NB4 (cell line): ENCODE measurements at regions not wholly inside any gene's neighbourhood (a gene's known extent, or its start where the extent isn't known, plus 50 kb on each side); places are given as distances from the start of the nearest gene placed in this dataset.

Source experiments
- MAX ChIP-seq: IDR thresholded peaks from 2 replicates; pipeline ENCODE4 v1.6.1; 2011; ENCODE audit warnings: low read depth, low read length
- MYC ChIP-seq: IDR thresholded peaks from 2 replicates; pipeline ENCODE4 v1.6.1; 2011; ENCODE audit warnings: low read depth, low read length
- POLR2A ChIP-seq: IDR thresholded peaks from 2 replicates; pipeline ENCODE4 v1.6.1; 2011; ENCODE audit warnings: mild to moderate bottlenecking; ENCODE audit not compliant: insufficient read length; ENCODE audit errors: extremely low read depth
- TF ChIP-seq, protein P1 (sequence below): IDR thresholded peaks from one replicate; pipeline ENCODE4 v1.5.1; 2012; ENCODE audit warnings: low read depth, low read length

DNA sequence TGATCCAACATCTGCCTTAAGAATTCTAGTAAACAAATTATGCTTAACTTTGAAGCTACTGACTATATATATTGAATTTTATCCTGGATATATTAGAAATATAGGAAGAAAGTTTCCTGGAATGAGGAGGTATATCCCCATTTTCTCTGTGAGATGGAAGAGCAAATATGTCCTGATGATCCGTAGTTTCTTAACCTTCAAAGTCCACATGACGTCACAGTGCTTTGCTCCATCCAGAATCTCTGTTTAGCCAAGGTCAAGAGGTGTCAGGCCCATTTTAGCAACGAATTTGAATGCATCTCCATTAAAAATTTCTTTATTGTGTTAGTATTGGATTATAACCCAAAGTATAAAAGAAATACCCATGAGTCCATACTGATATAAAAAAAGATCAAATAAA is 162.5 kb downstream of the PRL start:
- TF ChIP-seq, protein P1, sequence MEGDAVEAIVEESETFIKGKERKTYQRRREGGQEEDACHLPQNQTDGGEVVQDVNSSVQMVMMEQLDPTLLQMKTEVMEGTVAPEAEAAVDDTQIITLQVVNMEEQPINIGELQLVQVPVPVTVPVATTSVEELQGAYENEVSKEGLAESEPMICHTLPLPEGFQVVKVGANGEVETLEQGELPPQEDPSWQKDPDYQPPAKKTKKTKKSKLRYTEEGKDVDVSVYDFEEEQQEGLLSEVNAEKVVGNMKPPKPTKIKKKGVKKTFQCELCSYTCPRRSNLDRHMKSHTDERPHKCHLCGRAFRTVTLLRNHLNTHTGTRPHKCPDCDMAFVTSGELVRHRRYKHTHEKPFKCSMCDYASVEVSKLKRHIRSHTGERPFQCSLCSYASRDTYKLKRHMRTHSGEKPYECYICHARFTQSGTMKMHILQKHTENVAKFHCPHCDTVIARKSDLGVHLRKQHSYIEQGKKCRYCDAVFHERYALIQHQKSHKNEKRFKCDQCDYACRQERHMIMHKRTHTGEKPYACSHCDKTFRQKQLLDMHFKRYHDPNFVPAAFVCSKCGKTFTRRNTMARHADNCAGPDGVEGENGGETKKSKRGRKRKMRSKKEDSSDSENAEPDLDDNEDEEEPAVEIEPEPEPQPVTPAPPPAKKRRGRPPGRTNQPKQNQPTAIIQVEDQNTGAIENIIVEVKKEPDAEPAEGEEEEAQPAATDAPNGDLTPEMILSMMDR = no peak
- TF ChIP-seq POLR2A = no peak
- TF ChIP-seq MAX = no peak
- no peak for TF ChIP-seq MYC
